ENCODE measurements at regions not wholly inside any gene's neighbourhood (a gene's known extent, or its start where the extent isn't known, plus 50 kb on each side); places are given as distances from the start of the nearest gene placed in this dataset.

DNA sequence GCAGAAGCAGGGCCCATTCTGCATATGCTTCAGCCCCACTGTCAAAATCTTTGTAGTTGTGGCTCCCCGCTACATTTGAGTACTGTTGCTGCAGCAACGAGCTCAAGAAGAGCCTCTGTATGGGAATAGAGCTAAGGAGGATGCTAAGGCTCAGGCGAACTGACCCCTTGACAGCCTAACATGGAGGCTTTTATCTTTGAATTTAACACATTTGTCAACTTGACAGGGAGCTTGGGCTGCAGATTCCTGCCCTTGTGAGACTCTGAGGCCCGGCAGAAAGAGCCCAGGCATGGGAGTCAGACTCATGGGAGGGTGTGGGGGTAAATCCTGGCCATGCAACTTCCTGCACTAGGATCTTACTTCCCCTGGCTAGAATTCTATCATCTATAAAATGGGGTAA is 278.7 kb upstream of the CITED2 start:
- no peak for DNase-seq

- no peak for DNase-seq
These were observed 276.5 kb upstream of the CITED2 start for GRCh38 chr6:139650941-139651340.

DNA sequence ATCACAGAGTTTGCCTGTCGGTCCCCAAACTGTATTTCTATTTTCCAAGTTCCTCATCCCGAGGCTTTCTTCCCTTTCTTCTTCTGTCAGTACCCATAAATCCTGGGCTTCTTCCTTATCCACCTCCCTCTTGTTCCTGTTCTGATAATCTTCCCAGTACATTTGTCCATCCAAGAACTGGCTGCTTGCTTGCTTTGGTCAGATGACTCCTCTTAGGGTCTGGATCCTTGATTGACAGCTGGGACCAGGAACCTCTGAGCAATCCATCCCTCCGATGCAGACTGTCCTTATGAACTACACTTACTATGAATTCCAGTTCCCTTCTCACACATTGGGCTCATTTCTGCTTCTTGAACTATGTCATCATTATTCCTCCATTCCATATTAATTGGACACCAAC is 275.3 kb upstream of the CITED2 start:
- DNase-seq, result no peak

DNA sequence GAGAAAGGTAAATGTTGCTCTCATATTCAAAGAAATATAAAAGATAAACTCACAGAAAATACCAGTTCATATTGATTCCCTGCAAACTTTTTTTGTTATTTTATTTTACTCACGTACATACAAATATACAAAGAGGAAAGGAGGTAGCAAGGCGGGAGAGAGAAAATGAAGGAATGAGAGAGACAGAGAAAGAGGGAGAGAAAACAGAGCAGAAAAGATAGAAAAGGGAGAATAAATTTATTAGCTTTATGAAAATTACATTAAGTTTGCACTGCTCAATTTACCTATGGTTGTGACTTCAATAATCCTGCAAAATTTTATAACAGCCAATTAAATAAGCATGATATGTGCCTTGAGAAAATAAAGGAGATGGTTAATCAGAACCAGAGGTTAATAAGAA is 274.7 kb upstream of the CITED2 start:
- no peak for DNase-seq

DNA sequence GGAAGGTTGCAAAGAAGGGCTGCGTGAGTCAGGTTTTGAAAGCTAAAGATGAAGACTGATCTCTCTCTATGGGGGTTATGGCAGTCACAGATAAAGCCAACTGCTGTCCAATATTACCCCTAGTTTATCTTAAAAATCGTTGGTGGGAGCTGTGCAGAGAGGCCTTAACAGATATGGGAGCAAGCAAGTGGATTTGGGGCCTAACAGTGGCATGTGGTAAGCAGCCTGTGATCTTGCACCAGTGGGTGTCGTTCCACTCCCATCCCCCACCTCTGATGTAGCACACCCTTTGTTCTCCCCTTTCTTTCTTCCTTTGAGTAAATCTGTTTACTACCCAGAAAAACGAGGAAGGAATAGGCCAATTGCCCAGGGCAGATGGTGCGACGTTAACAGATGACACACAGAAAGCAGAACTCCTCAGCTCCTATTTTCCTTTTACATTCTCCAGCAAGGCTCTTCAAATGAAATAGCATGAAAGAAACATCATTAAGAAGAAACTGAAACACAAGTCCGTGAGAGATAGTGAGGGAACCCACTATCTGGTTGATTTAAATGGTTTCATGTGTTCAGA is 274.1 kb upstream of the CITED2 start:
- DNase-seq, result no peak

DNA sequence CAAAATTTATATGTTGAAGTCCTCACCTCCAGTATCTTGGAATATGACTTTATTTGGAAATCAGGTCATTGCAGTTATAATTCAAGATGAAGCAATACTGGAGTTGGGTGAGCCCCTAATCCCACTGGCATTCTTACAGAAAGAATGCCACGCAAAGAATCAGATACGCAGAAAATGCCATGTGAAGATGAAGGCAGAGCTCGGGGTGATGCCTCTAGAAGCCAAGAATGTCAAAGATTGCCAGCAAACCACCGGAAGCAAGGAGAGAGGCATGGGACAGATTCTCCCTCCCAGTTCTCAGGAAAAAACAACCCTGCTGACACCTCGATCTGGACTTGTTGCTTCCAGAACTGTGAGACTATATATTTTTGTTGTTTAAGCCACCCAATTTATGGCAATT is 273.4 kb upstream of the CITED2 start:
- no peak for DNase-seq

GRCh38 chr6:139647016-139647415 is 272.6 kb upstream of the CITED2 start:
- no peak for DNase-seq

DNA sequence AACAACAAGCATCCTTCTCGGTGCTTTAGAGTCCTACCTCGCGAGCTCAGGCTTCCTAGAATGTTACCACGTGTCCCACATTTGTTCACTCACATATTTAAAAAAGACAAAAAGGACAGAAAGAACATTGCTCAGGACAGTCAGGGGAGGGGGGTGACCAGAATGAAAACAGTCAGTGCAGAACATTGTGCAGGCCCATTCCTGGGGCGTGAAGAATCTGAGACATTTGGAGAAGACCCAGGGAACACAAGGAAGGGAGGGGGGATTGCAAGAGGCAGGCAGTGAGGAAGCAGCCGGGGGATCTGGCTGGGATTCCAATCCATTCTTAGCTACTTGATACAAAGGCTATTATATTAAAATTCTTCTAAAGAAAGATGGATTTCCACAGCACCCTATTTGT is 270.4 kb upstream of the CITED2 start:
- DNase-seq, result no peak

- DNase-seq, result no peak
These were observed 269.5 kb upstream of the CITED2 start for GRCh38 chr6:139643986-139644385.

- no peak for DNase-seq
These were observed 267.9 kb upstream of the CITED2 start for GRCh38 chr6:139642346-139642745.

- no peak for DNase-seq
These were observed 266.9 kb upstream of the CITED2 start for GRCh38 chr6:139641376-139641775.

DNA sequence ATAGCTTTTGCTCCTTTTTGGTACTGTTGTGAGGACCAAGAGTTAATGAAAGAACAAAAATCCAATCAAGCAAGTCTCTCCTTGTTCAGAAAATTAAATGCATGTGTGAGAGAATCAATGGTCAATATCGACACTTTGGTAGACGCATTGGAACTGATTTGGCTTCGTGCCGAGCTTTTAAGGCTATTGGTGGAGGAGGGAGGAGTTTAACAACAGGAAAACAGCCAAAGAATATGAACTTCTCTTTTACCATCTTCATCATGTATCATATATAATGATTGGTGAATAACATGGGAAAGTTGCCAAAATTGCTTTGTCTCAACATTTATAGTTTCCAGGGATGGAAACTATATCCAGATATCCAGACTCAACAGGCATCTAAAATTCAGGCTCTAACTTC is 266.5 kb upstream of the CITED2 start:
- no peak for DNase-seq

DNA sequence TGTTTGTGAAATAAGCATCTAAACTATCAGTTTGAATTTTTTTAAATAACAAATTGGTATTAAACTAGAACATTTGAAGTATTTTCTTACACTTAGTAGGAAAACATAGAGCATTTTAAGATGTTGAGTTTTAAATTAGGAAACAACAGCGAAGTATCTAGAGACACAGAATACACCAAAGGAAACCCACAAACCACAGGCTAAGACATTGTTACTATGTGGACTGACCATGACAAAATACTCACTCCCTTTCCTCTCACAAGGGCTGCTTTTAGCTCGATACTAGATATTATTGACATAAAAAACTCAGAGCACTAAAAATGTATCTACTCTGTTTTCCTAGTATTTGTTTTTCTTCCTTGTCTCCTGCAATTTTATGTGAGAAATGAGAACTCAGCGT is 266.0 kb upstream of the CITED2 start:
- DNase-seq, result no peak

GRCh38 chr6:139639507-139639906 is 265.1 kb upstream of the CITED2 start:
- no peak for DNase-seq

DNA sequence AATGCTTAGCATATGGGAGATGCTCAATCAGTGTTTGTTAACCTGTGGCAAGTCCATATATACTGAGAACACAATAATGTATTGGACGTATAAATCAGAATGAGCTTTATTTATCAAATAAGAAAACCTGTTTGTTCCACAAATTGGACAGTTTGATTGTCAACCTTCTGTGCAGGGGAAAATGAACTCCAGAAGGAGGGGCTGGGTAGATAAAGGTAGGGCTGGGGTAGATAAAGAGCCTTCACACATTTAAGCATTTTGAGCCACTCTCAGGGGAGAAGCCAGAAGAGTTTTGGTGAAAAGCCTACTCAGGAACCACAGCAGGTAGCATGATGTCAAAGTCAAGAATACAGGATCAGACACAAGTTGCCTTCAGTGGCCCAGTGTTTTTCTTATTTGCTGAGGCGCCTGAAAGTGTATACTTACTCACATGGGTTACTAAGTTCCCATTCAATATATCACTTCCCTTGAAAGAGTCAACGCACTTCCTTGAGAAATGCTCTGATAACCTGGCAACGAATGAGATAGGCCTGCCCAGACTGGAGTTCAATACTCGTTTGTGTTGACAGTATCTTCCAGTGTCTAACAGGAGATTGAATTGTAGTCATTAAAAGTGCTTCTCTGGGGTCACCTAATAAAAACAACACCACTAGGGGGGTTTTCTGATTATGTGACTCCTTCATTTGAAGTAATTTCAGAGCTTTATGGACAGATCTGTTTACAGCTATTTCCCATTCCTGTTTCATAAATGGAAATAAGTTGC is 263.9 kb upstream of the CITED2 start:
- DNase-seq, result no peak

- no peak for DNase-seq
These were observed 263.3 kb upstream of the CITED2 start for GRCh38 chr6:139637766-139638165.

DNA sequence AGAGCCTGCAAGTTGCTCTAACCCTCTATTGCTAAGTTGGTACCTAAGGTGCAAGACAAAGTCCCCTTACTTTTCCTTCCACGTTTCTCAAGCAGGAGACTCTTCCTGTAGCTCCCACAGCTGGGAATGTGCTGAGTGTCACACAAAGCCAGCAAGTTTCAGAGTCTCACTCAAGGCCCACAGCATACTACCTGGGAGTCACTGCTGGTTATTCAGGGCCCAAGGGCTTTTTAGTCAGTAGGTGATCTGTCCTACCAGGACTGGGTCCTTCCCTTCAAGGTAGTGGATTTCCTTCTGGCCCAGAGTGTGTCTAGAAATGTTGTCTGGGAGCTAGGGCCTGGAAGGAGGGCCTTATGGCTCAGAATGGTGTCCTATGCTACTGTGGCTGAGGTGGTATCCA is 261.9 kb upstream of the CITED2 start:
- DNase-seq, result no peak

DNA sequence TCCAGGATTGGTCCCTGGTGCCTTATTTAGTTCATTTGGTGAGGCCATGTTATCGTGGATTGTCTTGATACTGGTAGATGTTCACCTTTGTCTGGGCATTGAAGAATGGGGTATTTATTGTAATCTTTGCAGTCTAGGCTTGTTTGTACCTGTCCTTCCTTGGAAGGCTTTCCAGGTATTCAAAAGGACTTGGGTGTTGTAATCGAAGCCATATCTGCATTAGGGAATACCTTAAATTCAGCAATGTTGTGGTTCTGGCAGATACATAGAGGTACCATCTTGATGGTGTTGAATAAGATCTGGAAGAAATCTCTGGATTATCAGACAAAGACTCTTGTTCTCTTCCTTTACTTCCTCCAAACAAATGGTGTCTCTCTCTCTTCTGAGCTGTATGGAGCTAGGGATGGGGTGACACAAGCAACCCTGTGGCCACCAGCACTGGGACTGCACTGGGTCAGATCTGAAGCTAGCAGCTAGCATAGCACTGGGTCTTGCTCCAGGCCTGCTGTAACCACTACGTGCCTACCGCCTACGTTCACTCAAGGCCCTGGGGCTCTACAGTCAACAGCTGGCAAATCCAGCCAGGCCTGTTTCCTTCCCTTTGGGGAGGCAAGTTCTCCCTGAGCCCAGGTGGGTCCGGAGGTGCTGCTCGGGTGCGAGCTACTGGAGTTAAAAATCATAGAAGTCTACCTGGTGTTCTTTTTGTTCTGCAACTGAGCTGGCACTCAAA is 261.1 kb upstream of the CITED2 start:
- no peak for DNase-seq

- DNase-seq, result no peak
These were observed 258.4 kb upstream of the CITED2 start for GRCh38 chr6:139632840-139633239.

DNA sequence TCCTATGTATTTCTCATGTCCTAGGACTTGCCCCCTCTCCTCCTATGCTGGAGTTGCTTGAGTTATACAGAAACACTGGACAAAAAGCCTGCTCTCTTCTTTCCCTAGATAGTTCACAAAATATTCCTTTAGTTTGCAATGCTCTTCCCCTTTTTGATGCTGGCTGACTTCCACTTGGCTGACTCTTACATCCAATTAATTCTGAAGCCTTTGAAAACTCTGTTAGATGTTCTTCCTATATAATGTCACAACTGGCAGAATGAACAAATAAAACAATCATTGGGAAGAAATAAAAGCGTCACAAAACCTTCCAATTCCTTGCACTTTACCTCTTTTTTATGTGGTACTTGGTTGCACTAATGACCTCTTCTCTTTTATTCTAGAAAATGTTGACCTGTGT is 253.8 kb upstream of the CITED2 start:
- no peak for DNase-seq

- DNase-seq, result no peak
These were observed 252.6 kb upstream of the CITED2 start for GRCh38 chr6:139627091-139627490.

- no peak for DNase-seq
These were observed 251.8 kb upstream of the CITED2 start for GRCh38 chr6:139625998-139626975.

Measured in activated CD8-positive, alpha-beta memory T cell treated with anti-CD3 and anti-CD28 coated beads for 24 hours (primary cell).